ENCODE measurements at regions not wholly inside any gene's neighbourhood (a gene's known extent, or its start where the extent isn't known, plus 50 kb on each side); places are given as distances from the start of the nearest gene placed in this dataset.
"Not testable (repeated sequence)": the region's sequence is repeated elsewhere in the genome, so short reads cannot be mapped to it uniquely, and the experiment has no call there.

- Histone ChIP-seq H3K4me3 (ENCODE audit: low read length) (no peak overlapping the region), H3K36me3 (ENCODE audit: control insufficient read depth, insufficient read depth, low read length, severe bottlenecking) (no peaks in the 10 kb centered on the region), H3K27me3 (replicated peaks; ENCODE audit: control insufficient read depth, insufficient read depth, low read length) (peaks cover 32% of the 10 kb centered on the region), H3K9me3 (ENCODE audit: control insufficient read depth, low read length) (no peaks in the 10 kb centered on the region), H3K4me1 (ENCODE audit: control insufficient read depth, insufficient read depth, low read length) (peaks cover 10% of the 10 kb centered on the region), H3K9ac (ENCODE audit: low read length) (no peak overlapping the region)
- no peak for DNase-seq (ENCODE audit: low read depth)
These were observed 141.3 kb downstream of the PSAT1 start for GRCh38 chr9:78438211-78438610.

DNA sequence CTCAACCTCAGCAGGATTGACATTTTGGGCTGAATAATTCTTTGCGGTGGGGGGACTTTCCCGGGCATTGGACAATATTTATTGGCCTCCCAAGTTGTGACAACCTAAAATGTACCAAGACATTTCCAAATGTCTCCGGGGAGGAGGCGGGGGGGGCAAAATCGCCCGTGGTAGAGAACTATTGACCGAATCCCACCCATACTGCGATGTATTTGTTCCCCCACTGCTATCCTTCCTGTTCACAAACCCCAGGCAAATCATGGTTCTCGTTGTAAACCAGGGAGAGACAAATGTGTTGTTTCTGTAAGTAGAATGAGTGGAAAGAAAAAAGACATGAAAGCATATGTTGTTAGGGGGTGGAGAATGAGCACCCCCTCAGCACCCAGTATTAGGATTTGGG lies 141.9 kb downstream of the PSAT1 start:
- H3K9ac ChIP-seq (ENCODE audit: low read length): no peak overlapping the region
- H3K4me1 ChIP-seq (ENCODE audit: control insufficient read depth, insufficient read depth, low read length): peaks cover 10% of the 10 kb centered on the region
- DNase-seq (ENCODE audit: low read depth): no peak
- H3K36me3 ChIP-seq (ENCODE audit: control insufficient read depth, insufficient read depth, low read length, severe bottlenecking): no peaks in the 10 kb centered on the region
- no peak overlapping the region for H3K4me3 ChIP-seq (ENCODE audit: low read length)
- H3K9me3 ChIP-seq (ENCODE audit: control insufficient read depth, low read length): no peaks in the 10 kb centered on the region
- peaks cover 32% of the 10 kb centered on the region for H3K27me3 ChIP-seq (replicated peaks; ENCODE audit: control insufficient read depth, insufficient read depth, low read length)

DNA sequence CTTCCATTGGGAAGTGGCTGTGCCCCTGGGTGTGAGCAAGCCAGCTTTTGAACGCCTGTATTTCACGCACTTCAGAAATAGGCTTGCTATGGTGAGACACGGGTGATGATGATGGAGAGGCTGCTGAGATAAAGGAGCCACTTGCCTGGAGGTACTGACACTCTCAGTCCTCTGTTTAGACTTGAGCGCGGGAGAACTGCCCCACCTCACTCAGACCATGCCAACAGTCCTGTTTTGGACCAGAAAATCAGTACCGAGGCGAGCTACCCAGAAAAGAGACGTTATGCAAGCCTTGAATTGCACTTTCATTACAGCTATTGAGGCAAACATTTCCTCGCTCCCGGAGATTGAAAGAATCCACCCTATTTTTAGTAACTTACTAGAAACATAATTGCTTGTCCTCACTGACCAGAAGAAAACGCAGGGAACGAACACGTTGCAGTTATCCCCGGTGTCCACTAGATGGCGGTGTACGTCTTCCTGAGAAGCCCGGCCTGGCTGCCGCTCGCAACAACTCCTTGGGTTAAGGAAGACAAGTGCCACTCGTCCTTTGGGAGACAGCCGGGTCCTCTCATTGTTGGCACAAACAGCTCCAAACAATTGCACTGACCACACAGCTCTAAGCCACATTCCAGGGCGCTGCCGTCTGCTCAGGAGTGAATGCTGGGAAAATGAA lies 142.4 kb downstream of the PSAT1 start:
- no peaks in the 10 kb centered on the region for H3K9me3 ChIP-seq (ENCODE audit: control insufficient read depth, low read length)
- H3K4me3 ChIP-seq (ENCODE audit: low read length): peak overlapping the region; percentile 42
- peaks cover 32% of the 10 kb centered on the region for H3K27me3 ChIP-seq (replicated peaks; ENCODE audit: control insufficient read depth, insufficient read depth, low read length)
- no peaks in the 10 kb centered on the region for H3K36me3 ChIP-seq (ENCODE audit: control insufficient read depth, insufficient read depth, low read length, severe bottlenecking)
- peaks cover 10% of the 10 kb centered on the region for H3K4me1 ChIP-seq (ENCODE audit: control insufficient read depth, insufficient read depth, low read length)
- peak; percentile 95 for DNase-seq (ENCODE audit: low read depth)
- H3K9ac ChIP-seq (ENCODE audit: low read length): no peak overlapping the region

DNA sequence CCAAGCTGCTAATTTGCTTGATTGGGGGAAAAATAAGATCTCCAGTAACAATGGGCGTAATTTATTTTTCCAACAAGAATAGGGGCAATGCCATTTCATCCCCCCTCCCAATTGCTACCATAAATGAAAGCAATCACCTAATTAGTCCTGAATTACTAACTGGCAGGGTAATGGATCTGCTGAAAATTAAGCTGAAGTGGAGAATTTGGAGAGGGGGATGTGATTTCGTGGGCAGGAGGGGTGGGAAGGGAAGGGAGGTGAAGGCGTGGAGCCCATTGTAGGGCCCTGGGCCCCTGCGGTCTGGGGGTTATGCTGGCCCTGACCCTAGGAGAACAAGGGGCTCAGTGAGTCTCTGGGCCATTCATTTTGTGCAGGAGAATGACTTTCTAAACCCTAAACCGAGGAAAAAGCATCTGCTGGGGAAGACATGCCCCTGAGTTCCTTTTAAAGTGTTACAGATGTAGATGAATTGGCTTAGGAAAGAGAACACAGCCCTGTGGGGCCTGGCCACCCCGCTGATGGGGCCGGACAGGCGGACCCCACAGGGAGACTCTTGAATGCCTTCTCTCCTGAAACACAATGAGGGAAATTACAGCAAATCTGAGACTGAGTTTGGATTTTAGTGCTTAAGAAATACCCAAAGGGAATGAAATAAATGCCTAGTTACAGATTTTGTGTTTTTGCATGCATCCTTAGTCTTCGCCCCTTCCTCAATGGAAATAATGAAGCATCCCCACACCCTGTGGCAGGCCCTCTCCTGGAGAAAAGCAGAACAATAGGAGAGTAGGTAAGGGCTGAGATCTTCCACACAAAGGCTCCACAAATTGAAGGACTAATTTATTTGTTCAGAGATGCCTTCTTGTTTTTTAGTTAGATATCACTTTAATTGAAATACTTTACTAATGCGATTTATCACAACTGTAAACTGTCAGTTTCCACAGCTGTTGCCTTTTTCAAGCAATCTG lies 143.2 kb downstream of the PSAT1 start:
- no peak for DNase-seq (ENCODE audit: low read depth)
- Histone ChIP-seq H3K9ac (ENCODE audit: low read length) (no peak overlapping the region), H3K27me3 (replicated peaks; ENCODE audit: control insufficient read depth, insufficient read depth, low read length) (peaks cover 31% of the 10 kb centered on the region), H3K36me3 (ENCODE audit: control insufficient read depth, insufficient read depth, low read length, severe bottlenecking) (no peaks in the 10 kb centered on the region), H3K9me3 (ENCODE audit: control insufficient read depth, low read length) (no peaks in the 10 kb centered on the region), H3K4me3 (ENCODE audit: low read length) (no peak overlapping the region), H3K4me1 (ENCODE audit: control insufficient read depth, insufficient read depth, low read length) (peaks cover 10% of the 10 kb centered on the region)

GRCh38 chr9:78441396-78441795 lies 144.5 kb downstream of the PSAT1 start:
- no peak overlapping the region for H3K4me3 ChIP-seq (ENCODE audit: low read length)
- H3K9me3 ChIP-seq (ENCODE audit: control insufficient read depth, low read length): no peaks in the 10 kb centered on the region
- peaks cover 10% of the 10 kb centered on the region for H3K4me1 ChIP-seq (ENCODE audit: control insufficient read depth, insufficient read depth, low read length)

DNA sequence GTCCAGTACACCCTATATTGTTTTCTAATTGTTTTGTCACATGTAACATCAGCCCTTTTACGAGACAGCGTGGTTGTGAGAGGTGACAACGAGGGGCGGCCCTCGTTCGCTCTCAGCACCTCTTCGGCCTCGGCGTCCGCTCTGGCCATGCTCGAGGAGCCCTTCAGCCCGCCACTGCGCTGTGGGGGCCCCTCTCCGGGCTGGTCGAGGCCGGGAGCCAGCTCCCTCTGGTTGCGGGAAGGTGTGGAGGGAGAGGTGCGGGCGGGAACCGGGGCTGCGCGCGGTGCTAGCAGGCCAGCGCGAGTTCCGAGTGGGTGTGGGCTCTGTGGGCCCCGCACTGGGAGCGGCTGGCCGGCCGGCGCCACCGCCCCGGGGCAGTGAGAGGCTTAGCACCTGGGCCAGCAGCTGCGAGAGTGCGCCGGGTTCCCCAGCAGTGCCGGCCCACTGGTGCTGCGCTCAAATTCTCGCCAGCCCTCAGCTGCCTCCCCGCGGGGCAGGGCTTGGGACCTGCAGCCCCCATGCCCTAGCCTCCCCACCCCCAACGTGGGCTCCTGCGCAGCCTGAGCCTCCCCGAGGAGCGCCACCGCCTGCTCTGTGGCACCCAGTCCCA lies 145.0 kb downstream of the PSAT1 start:
- H3K9ac ChIP-seq (ENCODE audit: low read length): no peak overlapping the region
- no peaks in the 10 kb centered on the region for H3K9me3 ChIP-seq (ENCODE audit: control insufficient read depth, low read length)
- H3K4me1 ChIP-seq (ENCODE audit: control insufficient read depth, insufficient read depth, low read length): peaks cover 10% of the 10 kb centered on the region
- H3K27me3 ChIP-seq (replicated peaks; ENCODE audit: control insufficient read depth, insufficient read depth, low read length): peaks cover 18% of the 10 kb centered on the region
- H3K36me3 ChIP-seq (ENCODE audit: control insufficient read depth, insufficient read depth, low read length, severe bottlenecking): no peaks in the 10 kb centered on the region
- no peak for DNase-seq (ENCODE audit: low read depth)
- H3K4me3 ChIP-seq (ENCODE audit: low read length): no peak overlapping the region

More at GRCh38 chr9:78441396-78441795, 144.5 kb downstream of the PSAT1 start:
- Histone ChIP-seq H3K27me3 (replicated peaks; ENCODE audit: control insufficient read depth, insufficient read depth, low read length) (peaks cover 23% of the 10 kb centered on the region), H3K9ac (ENCODE audit: low read length) (no peak overlapping the region), H3K36me3 (ENCODE audit: control insufficient read depth, insufficient read depth, low read length, severe bottlenecking) (no peaks in the 10 kb centered on the region)
- no peak for DNase-seq (ENCODE audit: low read depth)

DNA sequence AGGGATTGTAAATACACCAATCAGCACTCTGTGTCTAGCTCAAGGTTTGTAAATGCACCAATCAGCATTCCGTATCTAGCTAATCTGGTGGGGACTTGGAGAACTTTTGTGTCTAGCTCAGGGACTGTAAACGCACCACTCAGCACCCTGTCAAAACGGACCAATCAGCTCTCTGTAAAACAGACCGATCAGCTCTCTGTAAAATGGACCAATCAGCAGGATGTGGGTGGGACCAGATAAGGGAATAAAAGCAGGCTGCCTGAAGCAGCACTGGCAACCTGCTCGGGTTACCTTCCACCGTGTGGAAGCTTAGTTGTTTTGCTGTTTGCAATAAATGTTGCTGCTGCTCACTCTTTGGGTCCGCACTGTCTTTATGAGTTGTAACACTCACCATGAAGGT lies 145.7 kb downstream of the PSAT1 start:
- not testable (repeated sequence) for H3K4me3 ChIP-seq (ENCODE audit: low read length); H3K36me3 ChIP-seq (ENCODE audit: control insufficient read depth, insufficient read depth, low read length, severe bottlenecking); DNase-seq (ENCODE audit: low read depth); H3K9me3 ChIP-seq (ENCODE audit: control insufficient read depth, low read length); H3K9ac ChIP-seq (ENCODE audit: low read length); H3K4me1 ChIP-seq (ENCODE audit: control insufficient read depth, insufficient read depth, low read length)
- H3K27me3 ChIP-seq (replicated peaks; ENCODE audit: control insufficient read depth, insufficient read depth, low read length): peaks cover 11% of the 10 kb centered on the region

DNA sequence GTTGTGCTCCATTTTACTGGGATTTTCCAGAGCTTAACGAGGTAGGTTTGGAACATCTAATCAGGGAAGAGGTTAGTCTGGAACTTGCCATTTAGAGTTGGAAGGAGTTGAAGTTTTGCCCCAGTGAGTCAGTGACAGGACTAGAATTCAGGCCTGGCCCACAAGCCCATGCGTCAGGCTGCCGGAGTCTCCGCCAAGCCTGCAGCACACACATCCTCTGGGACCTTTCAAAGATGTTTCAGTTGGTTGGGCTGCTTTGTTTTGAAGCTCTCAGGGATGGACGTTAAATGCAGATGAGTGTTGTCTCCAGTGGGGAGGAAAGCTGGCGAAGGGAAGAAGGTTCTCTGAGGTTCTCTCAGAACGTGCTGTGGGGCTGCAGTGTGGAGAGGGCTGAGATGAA lies 147.0 kb downstream of the PSAT1 start:
- no peak overlapping the region for H3K9ac ChIP-seq (ENCODE audit: low read length)
- H3K9me3 ChIP-seq (ENCODE audit: control insufficient read depth, low read length): no peaks in the 10 kb centered on the region
- no peak overlapping the region for H3K4me3 ChIP-seq (ENCODE audit: low read length)
- H3K36me3 ChIP-seq (ENCODE audit: control insufficient read depth, insufficient read depth, low read length, severe bottlenecking): no peaks in the 10 kb centered on the region
- peaks cover 7% of the 10 kb centered on the region for H3K4me1 ChIP-seq (ENCODE audit: control insufficient read depth, insufficient read depth, low read length)
- peaks cover 15% of the 10 kb centered on the region for H3K27me3 ChIP-seq (replicated peaks; ENCODE audit: control insufficient read depth, insufficient read depth, low read length)
- no peak for DNase-seq (ENCODE audit: low read depth)

- Histone ChIP-seq H3K36me3 (ENCODE audit: control insufficient read depth, insufficient read depth, low read length, severe bottlenecking) (no peaks in the 10 kb centered on the region), H3K9ac (ENCODE audit: low read length) (no peak overlapping the region), H3K4me1 (ENCODE audit: control insufficient read depth, insufficient read depth, low read length) (no peaks in the 10 kb centered on the region), H3K4me3 (ENCODE audit: low read length) (no peak overlapping the region), H3K9me3 (ENCODE audit: control insufficient read depth, low read length) (no peaks in the 10 kb centered on the region), H3K27me3 (replicated peaks; ENCODE audit: control insufficient read depth, insufficient read depth, low read length) (peaks cover 12% of the 10 kb centered on the region)
- no peak for DNase-seq (ENCODE audit: low read depth)
These were observed 152.2 kb downstream of the PSAT1 start for GRCh38 chr9:78448960-78449673.

DNA sequence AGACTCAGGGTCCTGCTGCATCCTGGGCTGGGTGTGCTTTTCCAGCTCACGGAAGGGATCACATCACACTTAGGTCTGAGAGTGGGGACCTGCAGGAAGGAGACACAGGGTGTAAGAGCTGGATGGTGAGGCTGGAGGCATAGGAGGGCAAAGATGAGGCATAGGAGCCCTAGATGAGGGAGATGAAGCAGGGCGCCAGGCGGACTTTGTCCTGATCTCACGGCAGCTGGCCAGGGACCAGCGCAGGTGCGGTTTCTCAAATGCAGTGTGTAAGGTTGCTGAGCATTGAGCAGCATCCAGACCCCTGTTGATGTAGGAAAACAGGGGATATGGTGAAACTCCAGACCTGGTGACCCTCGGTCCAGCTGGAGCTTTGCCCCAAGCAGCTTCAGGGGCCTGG lies 156.5 kb downstream of the PSAT1 start:
- no peak overlapping the region for H3K4me3 ChIP-seq (ENCODE audit: low read length)
- H3K27me3 ChIP-seq (replicated peaks; ENCODE audit: control insufficient read depth, insufficient read depth, low read length): peaks cover 10% of the 10 kb centered on the region
- no peaks in the 10 kb centered on the region for H3K36me3 ChIP-seq (ENCODE audit: control insufficient read depth, insufficient read depth, low read length, severe bottlenecking)
- H3K4me1 ChIP-seq (ENCODE audit: control insufficient read depth, insufficient read depth, low read length): no peaks in the 10 kb centered on the region
- H3K9me3 ChIP-seq (ENCODE audit: control insufficient read depth, low read length): no peaks in the 10 kb centered on the region
- DNase-seq (ENCODE audit: low read depth): no peak
- no peak overlapping the region for H3K9ac ChIP-seq (ENCODE audit: low read length)

DNA sequence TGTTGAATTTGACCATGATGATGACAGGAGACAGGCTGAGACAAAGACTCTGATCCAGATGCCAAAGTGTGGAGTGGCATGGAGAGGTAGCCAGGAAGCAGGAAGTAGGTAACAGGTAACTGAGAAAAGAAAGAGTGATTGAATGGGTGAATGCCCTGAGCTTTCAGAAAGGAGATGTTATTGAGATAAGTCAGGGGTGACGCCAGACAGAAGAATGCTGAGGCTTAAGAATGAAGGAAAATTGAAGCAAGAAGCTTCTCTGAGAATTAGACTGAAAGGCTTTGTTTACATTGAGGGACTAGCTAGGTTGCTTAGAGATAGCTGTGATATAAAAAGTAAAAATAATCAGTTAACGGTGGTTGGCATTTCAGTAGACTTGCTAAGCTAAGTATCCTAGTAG lies 165.7 kb downstream of the PSAT1 start:
- no peaks in the 10 kb centered on the region for H3K27me3 ChIP-seq (replicated peaks; ENCODE audit: control insufficient read depth, insufficient read depth, low read length)

More for the DNA sequence above, 165.7 kb downstream of the PSAT1 start:
- no peak overlapping the region for H3K9ac ChIP-seq (ENCODE audit: low read length)
- DNase-seq (ENCODE audit: low read depth): peak; percentile 15
- H3K4me1 ChIP-seq (ENCODE audit: control insufficient read depth, insufficient read depth, low read length): no peaks in the 10 kb centered on the region
- no peaks in the 10 kb centered on the region for H3K36me3 ChIP-seq (ENCODE audit: control insufficient read depth, insufficient read depth, low read length, severe bottlenecking)
- no peaks in the 10 kb centered on the region for H3K9me3 ChIP-seq (ENCODE audit: control insufficient read depth, low read length)
- H3K4me3 ChIP-seq (ENCODE audit: low read length): no peak overlapping the region

Data from adipocyte (in vitro differentiated cells).